ENCODE measurements at regions not wholly inside any gene's neighbourhood (a gene's known extent, or its start where the extent isn't known, plus 50 kb on each side); places are given as distances from the start of the nearest gene placed in this dataset.

- H3K4me2 ChIP-seq (ENCODE audit: insufficient read depth, low read length, poor library complexity, severe bottlenecking): no peak overlapping the region
These were observed 571.9 kb upstream of the BRINP1 start for GRCh38 chr9:119941091-119941490.

GRCh38 chr9:119938871-119939270 is 569.6 kb upstream of the BRINP1 start:
- H3K27me3 ChIP-seq (ENCODE audit: control insufficient read depth in 3 of 3, insufficient read depth in 3 of 3, low read depth in 1 of 3, low read length in 3 of 3): no peaks in the 10 kb centered on the region
- H3K23ac ChIP-seq (ENCODE audit: low read depth, low read length, poor library complexity): no peak overlapping the region
- H2BK120ac ChIP-seq (ENCODE audit: low read depth, low read length): no peak overlapping the region
- H2BK15ac ChIP-seq (ENCODE audit: low read length): no peak overlapping the region
- peaks cover 0 to 6% of the 10 kb centered on the region in 2 donors for H3K4me1 ChIP-seq (ENCODE audit: control insufficient read depth in 2 of 2, insufficient read depth in 1 of 2, low read depth in 1 of 2, low read length in 2 of 2)
- H3K4me3 ChIP-seq (ENCODE audit: low read length in 2 of 2): no peak overlapping the region
- H3K9me3 ChIP-seq (replicated peaks in 1 of 2; ENCODE audit: control insufficient read depth in 2 of 2, insufficient read depth in 1 of 2, low read depth in 1 of 2, low read length in 2 of 2): no peaks in the 10 kb centered on the region
- H3K9ac ChIP-seq (ENCODE audit: low read depth, low read length, poor library complexity): no peak overlapping the region
- no peak overlapping the region for H3K14ac ChIP-seq (ENCODE audit: low read length)
- no peak overlapping the region for H3K4ac ChIP-seq (ENCODE audit: low read length)
- no peak overlapping the region for H4K8ac ChIP-seq (ENCODE audit: low read depth, low read length)
- no peak overlapping the region for H3K27ac ChIP-seq (replicated peaks; ENCODE audit: low read length)
- no peak overlapping the region for H2AK5ac ChIP-seq (ENCODE audit: low read depth, low read length)
- no peaks in the 10 kb centered on the region for H3K36me3 ChIP-seq (replicated peaks in 1 of 2; ENCODE audit: control insufficient read depth in 2 of 2, insufficient read depth in 2 of 2, low read length in 2 of 2)
- H3K4me2 ChIP-seq (ENCODE audit: insufficient read depth, low read length, poor library complexity, severe bottlenecking): no peak overlapping the region
- H3K79me1 ChIP-seq (ENCODE audit: low read depth, low read length): no peaks in the 10 kb centered on the region
- no peak overlapping the region for H3K18ac ChIP-seq (ENCODE audit: low read length)
- DNase-seq (ENCODE audit: low spot score): no peak
- H2AFZ ChIP-seq (ENCODE audit: low read length): no peak overlapping the region
- WGBS, 2 donors (ENCODE audit: extremely low coverage in 2 of 2, insufficient read length in 2 of 2, insufficient replicate concordance in 1 of 2): no CpG with 5 or more reads among the region's 2 CpGs
- H2BK12ac ChIP-seq (ENCODE audit: low read length): no peak overlapping the region
- no peak overlapping the region for H4K91ac ChIP-seq (ENCODE audit: low read depth, low read length, poor library complexity)
- no peak overlapping the region for H2BK5ac ChIP-seq (ENCODE audit: low read length)

More at GRCh38 chr9:119941091-119941490, 571.9 kb upstream of the BRINP1 start:
- H3K27me3 ChIP-seq (ENCODE audit: control insufficient read depth in 3 of 3, insufficient read depth in 3 of 3, low read depth in 1 of 3, low read length in 3 of 3): no peaks in the 10 kb centered on the region
- no peak overlapping the region for H3K23ac ChIP-seq (ENCODE audit: low read depth, low read length, poor library complexity)
- H2BK5ac ChIP-seq (ENCODE audit: low read length): no peak overlapping the region
- no peak overlapping the region for H2BK120ac ChIP-seq (ENCODE audit: low read depth, low read length)
- H3K4ac ChIP-seq (ENCODE audit: low read length): no peak overlapping the region
- no peak overlapping the region for H3K14ac ChIP-seq (ENCODE audit: low read length)
- WGBS, 2 donors (ENCODE audit: extremely low coverage in 2 of 2, insufficient read length in 2 of 2, insufficient replicate concordance in 1 of 2): no CpG with 5 or more reads among the region's 1 CpG
- DNase-seq (ENCODE audit: low spot score): no peak
- H3K27ac ChIP-seq (replicated peaks; ENCODE audit: low read length): no peak overlapping the region
- no peak overlapping the region for H3K9ac ChIP-seq (ENCODE audit: low read depth, low read length, poor library complexity)
- H3K36me3 ChIP-seq (replicated peaks in 1 of 2; ENCODE audit: control insufficient read depth in 2 of 2, insufficient read depth in 2 of 2, low read length in 2 of 2): no peaks in the 10 kb centered on the region
- H3K79me1 ChIP-seq (ENCODE audit: low read depth, low read length): no peaks in the 10 kb centered on the region
- H3K18ac ChIP-seq (ENCODE audit: low read length): no peak overlapping the region
- no peak overlapping the region for H4K91ac ChIP-seq (ENCODE audit: low read depth, low read length, poor library complexity)
- peaks cover 0 to 4% of the 10 kb centered on the region in 2 donors for H3K4me1 ChIP-seq (ENCODE audit: control insufficient read depth in 2 of 2, insufficient read depth in 1 of 2, low read depth in 1 of 2, low read length in 2 of 2)
- no peak overlapping the region for H4K8ac ChIP-seq (ENCODE audit: low read depth, low read length)
- H2AK5ac ChIP-seq (ENCODE audit: low read depth, low read length): no peak overlapping the region
- no peak overlapping the region for H2BK15ac ChIP-seq (ENCODE audit: low read length)
- H2BK12ac ChIP-seq (ENCODE audit: low read length): no peak overlapping the region
- H3K9me3 ChIP-seq (replicated peaks in 1 of 2; ENCODE audit: control insufficient read depth in 2 of 2, insufficient read depth in 1 of 2, low read depth in 1 of 2, low read length in 2 of 2): no peaks in the 10 kb centered on the region
- no peak overlapping the region for H2AFZ ChIP-seq (ENCODE audit: low read length)
- no peak overlapping the region for H3K4me3 ChIP-seq (ENCODE audit: low read length in 2 of 2)

- DNase-seq (ENCODE audit: low spot score): no peak
- H3K18ac ChIP-seq (ENCODE audit: low read length): no peak overlapping the region
- H2BK120ac ChIP-seq (ENCODE audit: low read depth, low read length): no peak overlapping the region
- H2BK5ac ChIP-seq (ENCODE audit: low read length): no peak overlapping the region
- H3K9ac ChIP-seq (ENCODE audit: low read depth, low read length, poor library complexity): no peak overlapping the region
- H3K4me1 ChIP-seq (ENCODE audit: control insufficient read depth in 2 of 2, insufficient read depth in 1 of 2, low read depth in 1 of 2, low read length in 2 of 2): peaks cover 0 to 4% of the 10 kb centered on the region in 2 donors
- WGBS, 2 donors (ENCODE audit: extremely low coverage in 2 of 2, insufficient read length in 2 of 2, insufficient replicate concordance in 1 of 2): no CpG with 5 or more reads among the region's 4 CpGs
- no peaks in the 10 kb centered on the region for H3K9me3 ChIP-seq (replicated peaks in 1 of 2; ENCODE audit: control insufficient read depth in 2 of 2, insufficient read depth in 1 of 2, low read depth in 1 of 2, low read length in 2 of 2)
- no peak overlapping the region for H3K27ac ChIP-seq (replicated peaks; ENCODE audit: low read length)
- H3K23ac ChIP-seq (ENCODE audit: low read depth, low read length, poor library complexity): no peak overlapping the region
- no peaks in the 10 kb centered on the region for H3K36me3 ChIP-seq (replicated peaks in 1 of 2; ENCODE audit: control insufficient read depth in 2 of 2, insufficient read depth in 2 of 2, low read length in 2 of 2)
- no peak overlapping the region for H3K14ac ChIP-seq (ENCODE audit: low read length)
- no peak overlapping the region for H3K4me2 ChIP-seq (ENCODE audit: insufficient read depth, low read length, poor library complexity, severe bottlenecking)
- H2BK15ac ChIP-seq (ENCODE audit: low read length): no peak overlapping the region
- no peak overlapping the region for H4K8ac ChIP-seq (ENCODE audit: low read depth, low read length)
- no peak overlapping the region for H3K4me3 ChIP-seq (ENCODE audit: low read length in 2 of 2)
- H2BK12ac ChIP-seq (ENCODE audit: low read length): no peak overlapping the region
- H4K91ac ChIP-seq (ENCODE audit: low read depth, low read length, poor library complexity): no peak overlapping the region
- H2AK5ac ChIP-seq (ENCODE audit: low read depth, low read length): no peak overlapping the region
- H3K27me3 ChIP-seq (ENCODE audit: control insufficient read depth in 3 of 3, insufficient read depth in 3 of 3, low read depth in 1 of 3, low read length in 3 of 3): no peaks in the 10 kb centered on the region
- H3K79me1 ChIP-seq (ENCODE audit: low read depth, low read length): no peaks in the 10 kb centered on the region
- no peak overlapping the region for H2AFZ ChIP-seq (ENCODE audit: low read length)
- no peak overlapping the region for H3K4ac ChIP-seq (ENCODE audit: low read length)
These were observed 565.3 kb upstream of the BRINP1 start for GRCh38 chr9:119934497-119934896.

- H3K36me3 ChIP-seq (replicated peaks in 1 of 2; ENCODE audit: control insufficient read depth in 2 of 2, insufficient read depth in 2 of 2, low read length in 2 of 2): no peaks in the 10 kb centered on the region
- no peak overlapping the region for H4K8ac ChIP-seq (ENCODE audit: low read depth, low read length)
- H2AK5ac ChIP-seq (ENCODE audit: low read depth, low read length): no peak overlapping the region
- no peak overlapping the region for H2BK15ac ChIP-seq (ENCODE audit: low read length)
- no peak overlapping the region for H2AFZ ChIP-seq (ENCODE audit: low read length)
- no peak overlapping the region for H3K4me3 ChIP-seq (ENCODE audit: low read length in 2 of 2)
- H3K4me1 ChIP-seq (ENCODE audit: control insufficient read depth in 2 of 2, insufficient read depth in 1 of 2, low read depth in 1 of 2, low read length in 2 of 2): peaks cover 0 to 2% of the 10 kb centered on the region in 2 donors
- no peaks in the 10 kb centered on the region for H3K79me1 ChIP-seq (ENCODE audit: low read depth, low read length)
- H3K23ac ChIP-seq (ENCODE audit: low read depth, low read length, poor library complexity): no peak overlapping the region
- no peak overlapping the region for H3K27ac ChIP-seq (replicated peaks; ENCODE audit: low read length)
- no peak overlapping the region for H3K9ac ChIP-seq (ENCODE audit: low read depth, low read length, poor library complexity)
- no peak overlapping the region for H3K4ac ChIP-seq (ENCODE audit: low read length)
- H3K14ac ChIP-seq (ENCODE audit: low read length): no peak overlapping the region
- no peak for DNase-seq (ENCODE audit: low spot score)
- H2BK5ac ChIP-seq (ENCODE audit: low read length): no peak overlapping the region
- no peak overlapping the region for H2BK12ac ChIP-seq (ENCODE audit: low read length)
- no peak overlapping the region for H3K4me2 ChIP-seq (ENCODE audit: insufficient read depth, low read length, poor library complexity, severe bottlenecking)
- no peak overlapping the region for H2BK120ac ChIP-seq (ENCODE audit: low read depth, low read length)
- H3K27me3 ChIP-seq (ENCODE audit: control insufficient read depth in 3 of 3, insufficient read depth in 3 of 3, low read depth in 1 of 3, low read length in 3 of 3): no peaks in the 10 kb centered on the region
- H3K9me3 ChIP-seq (replicated peaks in 1 of 2; ENCODE audit: control insufficient read depth in 2 of 2, insufficient read depth in 1 of 2, low read depth in 1 of 2, low read length in 2 of 2): no peaks in the 10 kb centered on the region
- H4K91ac ChIP-seq (ENCODE audit: low read depth, low read length, poor library complexity): no peak overlapping the region
- whole genome bisulfite sequencing, 2 donors (ENCODE audit: extremely low coverage in 2 of 2, insufficient read length in 2 of 2, insufficient replicate concordance in 1 of 2): no CpG with 5 or more reads among the region's 5 CpGs
- no peak overlapping the region for H3K18ac ChIP-seq (ENCODE audit: low read length)
These were observed 564.0 kb upstream of the BRINP1 start for GRCh38 chr9:119933191-119933590.

Data from neuronal stem cell (in vitro differentiated cells).